Breast epithelium (tissue), 3 donors: ENCODE measurements at regions not wholly inside any gene's neighbourhood (a gene's known extent, or its start where the extent isn't known, plus 50 kb on each side); places are given as distances from the start of the nearest gene placed in this dataset.

ENCODE experiments used
- POLR2A ChIP-seq: fragments of 450-650 bp; IDR thresholded peaks from one replicate; pipeline ENCODE4 v1.6.1; 2016; ENCODE audit warnings: antibody characterized with exemption, mild to moderate bottlenecking, moderate library complexity
- POLR2AphosphoS5 ChIP-seq, 3 donors: sonication (generic); formaldehyde crosslinking; IDR thresholded peaks; one replicate each; pipeline ENCODE4 v1.6.1; 2017; ENCODE audit warnings: antibody characterized with exemption in 3 of 3

- TF ChIP-seq POLR2A (no peak), POLR2AphosphoS5 (IDR thresholded peaks at IDR 0.05) (no peak)
Measured at GRCh38 chr22:47245786-47246185, 483.3 kb downstream of the TBC1D22A start.
